NCI-H1417 treated with DMSO at 0.1 percent for 48 hours (cell line): ENCODE measurements at regions not wholly inside any gene's neighbourhood (a gene's known extent, or its start where the extent isn't known, plus 50 kb on each side); places are given as distances from the start of the nearest gene placed in this dataset.

Experiments
- DNase-seq: peaks from one replicate; lab custom pipeline; 2025; lab: John Stamatoyannopoulos, UW

- no peak for DNase-seq
These were observed 249.3 kb upstream of the MAN1A1 start for GRCh38 chr6:119598883-119599282.

GRCh38 chr6:119594907-119595306 is 245.3 kb upstream of the MAN1A1 start:
- no peak for DNase-seq

- DNase-seq = no peak
These were observed 241.7 kb upstream of the MAN1A1 start for GRCh38 chr6:119591235-119591634.

GRCh38 chr6:119590066-119590465 is 240.5 kb upstream of the MAN1A1 start:
- no peak for DNase-seq

- no peak for DNase-seq
These were observed 238.0 kb upstream of the MAN1A1 start for GRCh38 chr6:119587537-119587936.

- no peak for DNase-seq
These were observed 236.8 kb upstream of the MAN1A1 start for GRCh38 chr6:119586250-119586882.

- no peak for DNase-seq
These were observed 234.5 kb upstream of the MAN1A1 start for GRCh38 chr6:119584088-119584487.

GRCh38 chr6:119581220-119581619 is 231.7 kb upstream of the MAN1A1 start:
- no peak for DNase-seq

GRCh38 chr6:119575721-119576120 is 226.2 kb upstream of the MAN1A1 start:
- DNase-seq = no peak

GRCh38 chr6:119568580-119568979 is 219.0 kb upstream of the MAN1A1 start:
- DNase-seq = no peak

- no peak for DNase-seq
These were observed 217.1 kb upstream of the MAN1A1 start for GRCh38 chr6:119566546-119567260.

- no peak for DNase-seq
These were observed 216.3 kb upstream of the MAN1A1 start for GRCh38 chr6:119565893-119566292.

GRCh38 chr6:119562168-119562567 is 212.6 kb upstream of the MAN1A1 start:
- DNase-seq = no peak

- DNase-seq = no peak
These were observed 210.0 kb upstream of the MAN1A1 start for GRCh38 chr6:119559586-119559985.

- no peak for DNase-seq
These were observed 207.7 kb upstream of the MAN1A1 start for GRCh38 chr6:119557239-119557638.

GRCh38 chr6:119552021-119552420 is 202.5 kb upstream of the MAN1A1 start:
- no peak for DNase-seq

GRCh38 chr6:119547024-119547423 is 197.5 kb upstream of the MAN1A1 start:
- DNase-seq = no peak

GRCh38 chr6:119545245-119545644 is 195.7 kb upstream of the MAN1A1 start:
- no peak for DNase-seq

- DNase-seq = no peak
These were observed 195.0 kb upstream of the MAN1A1 start for GRCh38 chr6:119544325-119545175.

- DNase-seq = no peak
These were observed 193.8 kb upstream of the MAN1A1 start for GRCh38 chr6:119543332-119543731.

- DNase-seq = no peak
These were observed 192.5 kb upstream of the MAN1A1 start for GRCh38 chr6:119542037-119542436.

GRCh38 chr6:119541132-119541905 is 191.8 kb upstream of the MAN1A1 start:
- no peak for DNase-seq
